ENCODE measurements at regions not wholly inside any gene's neighbourhood (a gene's known extent, or its start where the extent isn't known, plus 50 kb on each side); places are given as distances from the start of the nearest gene placed in this dataset.
A peak's percentile ranks its signal among the peaks of the same experiment; 100 is the strongest.

- H3K4me1 Mint-ChIP-seq, result peaks cover 21 to 32% of the 10 kb centered on the region in 2 donors
- H3K36me3 Mint-ChIP-seq, result no peaks in the 10 kb centered on the region
- ATAC-seq (replicated peaks), result no peak
- DNase-seq, result no peak
- H3K27ac Mint-ChIP-seq, result no peak overlapping the region
- H3K4me3 Mint-ChIP-seq, result no peak overlapping the region
- peaks cover 14 to 17% of the 10 kb centered on the region in 2 donors for H3K27me3 Mint-ChIP-seq
- no peaks in the 10 kb centered on the region for H3K9me3 Mint-ChIP-seq
Measured at GRCh38 chr9:108186642-108187395, 669.0 kb downstream of the ACTL7B start.

GRCh38 chr9:108185613-108186012 is 670.2 kb downstream of the ACTL7B start:
- no peak for DNase-seq
- Mint-ChIP-seq H3K36me3 (no peaks in the 10 kb centered on the region), H3K9me3 (peaks cover 0 to 2% of the 10 kb centered on the region in 2 donors), H3K27ac (no peak overlapping the region), H3K4me3 (no peak overlapping the region), H3K4me1 (peaks cover 25 to 38% of the 10 kb centered on the region in 2 donors), H3K27me3 (peaks cover 16 to 23% of the 10 kb centered on the region in 2 donors)
- ATAC-seq (replicated peaks), result no peak

GRCh38 chr9:108184941-108185340 is 670.8 kb downstream of the ACTL7B start:
- peaks cover 0 to 2% of the 10 kb centered on the region in 2 donors for H3K9me3 Mint-ChIP-seq
- no peak for ATAC-seq (replicated peaks)
- peaks cover 14 to 28% of the 10 kb centered on the region in 2 donors for H3K27me3 Mint-ChIP-seq
- DNase-seq, result no peak
- peaks cover 22 to 39% of the 10 kb centered on the region in 2 donors for H3K4me1 Mint-ChIP-seq
- no peak overlapping the region for H3K4me3 Mint-ChIP-seq
- no peaks in the 10 kb centered on the region for H3K36me3 Mint-ChIP-seq
- no peak overlapping the region for H3K27ac Mint-ChIP-seq

GRCh38 chr9:108184009-108184408 is 671.8 kb downstream of the ACTL7B start:
- H3K4me3 Mint-ChIP-seq, result no peak overlapping the region
- no peaks in the 10 kb centered on the region for H3K36me3 Mint-ChIP-seq
- no peak overlapping the region for H3K27ac Mint-ChIP-seq
- H3K27me3 Mint-ChIP-seq, result peaks cover 14 to 30% of the 10 kb centered on the region in 2 donors
- peaks cover 22 to 39% of the 10 kb centered on the region in 2 donors for H3K4me1 Mint-ChIP-seq
- peaks cover 0 to 2% of the 10 kb centered on the region in 2 donors for H3K9me3 Mint-ChIP-seq
- ATAC-seq (replicated peaks) (no peak), DNase-seq (no peak)

GRCh38 chr9:108182950-108183381 is 672.8 kb downstream of the ACTL7B start:
- peak; percentile 77 for DNase-seq
- ATAC-seq (replicated peaks), result peak; percentile 94
- H3K36me3 Mint-ChIP-seq, result no peaks in the 10 kb centered on the region
- H3K4me1 Mint-ChIP-seq, result peaks cover 22 to 39% of the 10 kb centered on the region in 2 donors
- no peak overlapping the region for H3K27ac Mint-ChIP-seq
- no peak overlapping the region for H3K4me3 Mint-ChIP-seq
- H3K27me3 Mint-ChIP-seq, result peaks cover 14 to 26% of the 10 kb centered on the region in 2 donors
- peaks cover 0 to 2% of the 10 kb centered on the region in 2 donors for H3K9me3 Mint-ChIP-seq

- no peak for ATAC-seq (replicated peaks)
- peaks cover 14 to 26% of the 10 kb centered on the region in 2 donors for H3K27me3 Mint-ChIP-seq
- peaks cover 22 to 39% of the 10 kb centered on the region in 2 donors for H3K4me1 Mint-ChIP-seq
- no peak for DNase-seq
- peak overlapping the region in 1 of 2 donors; percentile 17 for H3K4me3 Mint-ChIP-seq
- no peak overlapping the region for H3K27ac Mint-ChIP-seq
- peaks cover 0 to 2% of the 10 kb centered on the region in 2 donors for H3K9me3 Mint-ChIP-seq
- H3K36me3 Mint-ChIP-seq, result no peaks in the 10 kb centered on the region
Measured at GRCh38 chr9:108182270-108182669, 673.5 kb downstream of the ACTL7B start.

- H3K27me3 Mint-ChIP-seq, result peaks cover 14 to 26% of the 10 kb centered on the region in 2 donors
- H3K9me3 Mint-ChIP-seq, result peaks cover 0 to 2% of the 10 kb centered on the region in 2 donors
- ATAC-seq (replicated peaks), result no peak
- peaks cover 22 to 39% of the 10 kb centered on the region in 2 donors for H3K4me1 Mint-ChIP-seq
- no peak for DNase-seq
- no peak overlapping the region for H3K27ac Mint-ChIP-seq
- no peaks in the 10 kb centered on the region for H3K36me3 Mint-ChIP-seq
- no peak overlapping the region for H3K4me3 Mint-ChIP-seq
Measured at GRCh38 chr9:108181441-108181840, 674.3 kb downstream of the ACTL7B start.

GRCh38 chr9:108180541-108180940 is 675.2 kb downstream of the ACTL7B start:
- peaks cover 14 to 26% of the 10 kb centered on the region in 2 donors for H3K27me3 Mint-ChIP-seq
- ATAC-seq (replicated peaks) (no peak), DNase-seq (no peak)
- H3K36me3 Mint-ChIP-seq, result no peaks in the 10 kb centered on the region
- H3K9me3 Mint-ChIP-seq, result peaks cover 0 to 3% of the 10 kb centered on the region in 2 donors
- H3K4me1 Mint-ChIP-seq, result peaks cover 22 to 39% of the 10 kb centered on the region in 2 donors
- H3K27ac Mint-ChIP-seq, result no peak overlapping the region
- H3K4me3 Mint-ChIP-seq, result no peak overlapping the region

GRCh38 chr9:108178318-108178717 is 677.5 kb downstream of the ACTL7B start:
- H3K9me3 Mint-ChIP-seq, result peaks cover 0 to 4% of the 10 kb centered on the region in 2 donors
- H3K4me3 Mint-ChIP-seq, result no peak overlapping the region
- DNase-seq, result no peak
- no peak overlapping the region for H3K27ac Mint-ChIP-seq
- H3K36me3 Mint-ChIP-seq, result no peaks in the 10 kb centered on the region
- H3K27me3 Mint-ChIP-seq, result peaks cover 10 to 13% of the 10 kb centered on the region in 2 donors
- H3K4me1 Mint-ChIP-seq, result peaks cover 18 to 31% of the 10 kb centered on the region in 2 donors
- ATAC-seq (replicated peaks), result no peak

- Mint-ChIP-seq H3K4me3 (no peak overlapping the region), H3K9me3 (peaks cover 2 to 4% of the 10 kb centered on the region in 2 donors), H3K4me1 (peaks cover 5 to 12% of the 10 kb centered on the region in 2 donors), H3K27me3 (peaks cover 14 to 15% of the 10 kb centered on the region in 2 donors), H3K27ac (no peak overlapping the region), H3K36me3 (no peaks in the 10 kb centered on the region)
- ATAC-seq (replicated peaks) (no peak), DNase-seq (no peak)
Measured at GRCh38 chr9:108168236-108168850, 678.8 kb upstream of the KLF4 start.

- Mint-ChIP-seq H3K4me3 (no peak overlapping the region), H3K27me3 (peaks cover 13 to 14% of the 10 kb centered on the region in 2 donors), H3K36me3 (no peaks in the 10 kb centered on the region), H3K9me3 (peaks cover 0 to 4% of the 10 kb centered on the region in 2 donors), H3K27ac (no peak overlapping the region), H3K4me1 (peaks cover 5 to 13% of the 10 kb centered on the region in 2 donors)
- ATAC-seq (replicated peaks), result no peak
- DNase-seq, result no peak
Measured at GRCh38 chr9:108167136-108167900, 677.7 kb upstream of the KLF4 start.

GRCh38 chr9:108166519-108166918 is 677.0 kb upstream of the KLF4 start:
- DNase-seq (no peak), ATAC-seq (replicated peaks) (no peak)
- no peak overlapping the region for H3K27ac Mint-ChIP-seq
- peaks cover 5 to 13% of the 10 kb centered on the region in 2 donors for H3K4me1 Mint-ChIP-seq
- H3K9me3 Mint-ChIP-seq, result peaks cover 0 to 4% of the 10 kb centered on the region in 2 donors
- H3K4me3 Mint-ChIP-seq, result no peak overlapping the region
- H3K27me3 Mint-ChIP-seq, result peaks cover 14 to 16% of the 10 kb centered on the region in 2 donors
- H3K36me3 Mint-ChIP-seq, result no peaks in the 10 kb centered on the region

- peaks cover 17 to 34% of the 10 kb centered on the region in 2 donors for H3K4me1 Mint-ChIP-seq
Measured at GRCh38 chr9:108163321-108164005, 673.9 kb upstream of the KLF4 start.

GRCh38 chr9:108162664-108163063 is 673.1 kb upstream of the KLF4 start:
- Mint-ChIP-seq H3K4me1 (peaks cover 17 to 35% of the 10 kb centered on the region in 2 donors), H3K4me3 (no peak overlapping the region), H3K9me3 (peaks cover 0 to 4% of the 10 kb centered on the region in 2 donors), H3K27ac (no peak overlapping the region), H3K27me3 (peaks cover 19 to 32% of the 10 kb centered on the region in 2 donors), H3K36me3 (no peaks in the 10 kb centered on the region)
- DNase-seq (no peak), ATAC-seq (replicated peaks) (no peak)

More at GRCh38 chr9:108163321-108164005, 673.9 kb upstream of the KLF4 start:
- peaks cover 0 to 4% of the 10 kb centered on the region in 2 donors for H3K9me3 Mint-ChIP-seq
- H3K36me3 Mint-ChIP-seq, result no peaks in the 10 kb centered on the region
- H3K27me3 Mint-ChIP-seq, result peaks cover 19 to 32% of the 10 kb centered on the region in 2 donors
- DNase-seq (no peak), ATAC-seq (replicated peaks) (no peak)
- H3K4me3 Mint-ChIP-seq, result no peak overlapping the region
- H3K27ac Mint-ChIP-seq, result no peak overlapping the region

All from stimulated activated naive B cell treated with anti-CD40 and anti-IgM and Interleukin-4, amounts not matched to agents 10 μg/mL and 1 μg/mL and 100 μg/mL, for 72 hours (primary cell).